ENCODE measurements at regions not wholly inside any gene's neighbourhood (a gene's known extent, or its start where the extent isn't known, plus 50 kb on each side); places are given as distances from the start of the nearest gene placed in this dataset.
"Not testable (repeated sequence)": the region's sequence is repeated elsewhere in the genome, so short reads cannot be mapped to it uniquely, and the experiment has no call there.

DNA sequence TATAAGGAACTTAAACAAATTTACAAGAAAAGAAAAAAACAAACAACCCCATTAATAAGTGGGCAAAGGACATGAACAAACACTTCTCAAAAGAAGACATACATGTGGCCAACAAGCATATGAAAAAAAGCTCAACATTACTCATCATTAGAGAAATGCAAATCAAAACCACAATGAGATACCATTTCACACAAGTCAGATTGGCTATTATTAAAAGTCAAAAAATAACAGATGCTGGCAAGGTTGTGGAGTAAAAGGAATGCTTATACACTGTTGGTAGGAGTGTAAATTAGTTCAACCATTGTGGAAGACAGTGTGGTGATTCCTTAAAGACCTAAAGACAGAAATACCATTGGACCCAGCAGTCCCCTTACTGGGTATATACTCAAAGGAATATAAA lies 113.5 kb downstream of the SH2D1A start:
- TF ChIP-seq, protein P1, sequence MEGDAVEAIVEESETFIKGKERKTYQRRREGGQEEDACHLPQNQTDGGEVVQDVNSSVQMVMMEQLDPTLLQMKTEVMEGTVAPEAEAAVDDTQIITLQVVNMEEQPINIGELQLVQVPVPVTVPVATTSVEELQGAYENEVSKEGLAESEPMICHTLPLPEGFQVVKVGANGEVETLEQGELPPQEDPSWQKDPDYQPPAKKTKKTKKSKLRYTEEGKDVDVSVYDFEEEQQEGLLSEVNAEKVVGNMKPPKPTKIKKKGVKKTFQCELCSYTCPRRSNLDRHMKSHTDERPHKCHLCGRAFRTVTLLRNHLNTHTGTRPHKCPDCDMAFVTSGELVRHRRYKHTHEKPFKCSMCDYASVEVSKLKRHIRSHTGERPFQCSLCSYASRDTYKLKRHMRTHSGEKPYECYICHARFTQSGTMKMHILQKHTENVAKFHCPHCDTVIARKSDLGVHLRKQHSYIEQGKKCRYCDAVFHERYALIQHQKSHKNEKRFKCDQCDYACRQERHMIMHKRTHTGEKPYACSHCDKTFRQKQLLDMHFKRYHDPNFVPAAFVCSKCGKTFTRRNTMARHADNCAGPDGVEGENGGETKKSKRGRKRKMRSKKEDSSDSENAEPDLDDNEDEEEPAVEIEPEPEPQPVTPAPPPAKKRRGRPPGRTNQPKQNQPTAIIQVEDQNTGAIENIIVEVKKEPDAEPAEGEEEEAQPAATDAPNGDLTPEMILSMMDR (conservative IDR thresholded peaks at IDR 0.05; ENCODE audit: low read length): not testable (repeated sequence)
- not testable (repeated sequence) for TF ChIP-seq EZH2phosphoT487 (IDR thresholded peaks at IDR 0.05; ENCODE audit: borderline replicate concordance)
